IMR-90 (cell line): ENCODE measurements at regions not wholly inside any gene's neighbourhood (a gene's known extent, or its start where the extent isn't known, plus 50 kb on each side); places are given as distances from the start of the nearest gene placed in this dataset.

ENCODE experiments used
- ATAC-seq: fragments of 200-7000 bp; cut with Tn5 transposase; 2 replicates; pipeline ENCODE4 v1.9.1; 2020; ENCODE audit warnings: low read depth, mild to moderate bottlenecking, moderate library complexity
- BruUV-seq: library from RNA; stranded (reverse); fragments of 400-500 nt; replicated peaks from 2 replicates; lab custom pipeline; 2021; lab: Mats Ljungman, UMichigan
- CTCF ChIA-PET: fragments of 300-600 bp; formaldehyde crosslinking; extraction: SDS; loops from one replicate; lab custom pipeline; 2021; ENCODE audit warnings: antibody characterized with exemption; lab: Yijun Ruan, JAX
- POLR2A ChIA-PET: fragments of 300-600 bp; sonication (Branson Sonifier 250); formaldehyde crosslinking; loops from one replicate; lab custom pipeline; 2022; ENCODE audit warnings: antibody characterized with exemption; ENCODE audit not compliant: unreplicated experiment; lab: Charles Lee
- DNase-seq: peaks from one replicate; pipeline ENCODE4 v3.0.0; 2013
- H2AFZ ChIP-seq: replicated peaks from 2 replicates; pipeline ENCODE3; 2013; ENCODE audit warnings: low read length, mild to moderate bottlenecking; ENCODE audit not compliant: poor library complexity
- H2AK5ac ChIP-seq: 2 replicates; pipeline ENCODE4 v1.6.1; 2013; ENCODE audit warnings: low read depth, low read length, inconsistent platforms
- H2AK9ac ChIP-seq: replicated peaks from 2 replicates; pipeline ENCODE3; 2013; ENCODE audit warnings: mild to moderate bottlenecking, low read depth, low read length, moderate library complexity; ENCODE audit not compliant: poor library complexity
- H2BK120ac ChIP-seq: 2 replicates; pipeline ENCODE4 v1.6.1; 2013; ENCODE audit warnings: low read depth, low read length, inconsistent platforms
- H2BK15ac ChIP-seq: 3 replicates; pipeline ENCODE4 v1.6.1; 2013; ENCODE audit warnings: low read depth, low read length, inconsistent platforms
- H2BK20ac ChIP-seq: 2 replicates; pipeline ENCODE4 v1.6.1; 2013; ENCODE audit warnings: low read depth, mild to moderate bottlenecking, inconsistent platforms, low read length, moderate library complexity
- H2BK5ac ChIP-seq: 2 replicates; pipeline ENCODE4 v1.6.1; 2013; ENCODE audit warnings: mild to moderate bottlenecking, low read depth, low read length, inconsistent platforms; ENCODE audit not compliant: poor library complexity, severe bottlenecking
- H3K14ac ChIP-seq: replicated peaks from 2 replicates; pipeline ENCODE4 v1.6.1; 2013; ENCODE audit warnings: low read depth, low read length, inconsistent platforms
- H3K18ac ChIP-seq: 2 replicates; pipeline ENCODE4 v1.6.1; 2013; ENCODE audit warnings: low read depth, low read length, control low read depth
- H3K23ac ChIP-seq: 2 replicates; pipeline ENCODE4 v1.6.1; 2013; ENCODE audit warnings: low read depth, low read length, inconsistent platforms
- H3K27ac ChIP-seq: 2 replicates; pipeline ENCODE4 v1.5.1; 2013; ENCODE audit warnings: mild to moderate bottlenecking, control low read depth, low read length; ENCODE audit not compliant: insufficient read depth
- H3K27me3 ChIP-seq: 2 replicates; pipeline ENCODE4 v1.6.1; 2013; ENCODE audit warnings: low read length; ENCODE audit not compliant: control insufficient read depth, insufficient read depth
- H3K36me3 ChIP-seq: 2 replicates; pipeline ENCODE4 v1.6.1; 2013; ENCODE audit warnings: low read length, mixed read lengths; ENCODE audit not compliant: control insufficient read depth, insufficient read depth
- H3K4ac ChIP-seq: 2 replicates; pipeline ENCODE4 v1.6.1; 2013; ENCODE audit warnings: low read depth, low read length, inconsistent platforms
- H3K4me1 ChIP-seq: 2 replicates; pipeline ENCODE4 v1.6.1; 2013; ENCODE audit warnings: low read length, mixed read lengths; ENCODE audit not compliant: control insufficient read depth, insufficient read depth
- H3K4me2 ChIP-seq: 2 replicates; pipeline ENCODE4 v1.6.1; 2013; ENCODE audit warnings: low read depth, mild to moderate bottlenecking, control low read depth, low read length, moderate library complexity
- H3K4me3 ChIP-seq: 2 replicates; pipeline ENCODE4 v1.5.1; 2013; ENCODE audit warnings: low read depth, mild to moderate bottlenecking, control low read depth, low read length, moderate library complexity; ENCODE audit not compliant: insufficient read depth
- H3K56ac ChIP-seq: 2 replicates; pipeline ENCODE4 v1.6.1; 2013; ENCODE audit warnings: low read length, inconsistent platforms; ENCODE audit not compliant: insufficient read depth; ENCODE audit errors: extremely low read depth
- H3K79me1 ChIP-seq, 2 experiments: 2 replicates each; pipeline ENCODE4 v1.6.1; 2013; ENCODE audit warnings: low read length in 2 of 2, inconsistent platforms in 1 of 2, low read depth in 1 of 2
- H3K9ac ChIP-seq: 2 replicates; pipeline ENCODE4 v1.6.1; 2013; ENCODE audit warnings: low read depth, low read length, control low read depth
- H3K9me1 ChIP-seq: 2 replicates; pipeline ENCODE4 v1.6.1; 2013; ENCODE audit warnings: low read length, inconsistent platforms; ENCODE audit not compliant: insufficient read depth
- H3K9me3 ChIP-seq: 2 replicates; pipeline ENCODE4 v1.6.1; 2013; ENCODE audit warnings: low read length; ENCODE audit not compliant: control insufficient read depth, insufficient read depth
- H4K20me1 ChIP-seq: 2 replicates; pipeline ENCODE4 v1.6.1; 2013; ENCODE audit warnings: low read length, inconsistent platforms; ENCODE audit not compliant: insufficient read depth
- H4K5ac ChIP-seq: 2 replicates; pipeline ENCODE4 v1.6.1; 2013; ENCODE audit warnings: mild to moderate bottlenecking, low read depth, low read length, control low read depth
- H4K8ac ChIP-seq, 2 experiments: 2 replicates each; pipeline ENCODE4 v1.6.1; 2013; ENCODE audit warnings: low read depth in 2 of 2, low read length in 2 of 2, control low read depth in 1 of 2, inconsistent platforms in 1 of 2
- H4K91ac ChIP-seq: 2 replicates; pipeline ENCODE4 v1.6.1; 2013; ENCODE audit warnings: low read depth, low read length, inconsistent platforms; ENCODE audit not compliant: insufficient read depth
- CEBPB ChIP-seq: IDR thresholded peaks from 2 replicates; pipeline ENCODE4 v1.6.1; 2012; ENCODE audit warnings: low read depth, low read length, improper control_type of control experiment
- CHD1 ChIP-seq: IDR thresholded peaks from 2 replicates; pipeline ENCODE4 v1.6.1; 2012; ENCODE audit warnings: low read depth, low read length, improper control_type of control experiment
- MXI1 ChIP-seq: IDR thresholded peaks from 2 replicates; pipeline ENCODE4 v1.6.1; 2012; ENCODE audit warnings: low read depth, mild to moderate bottlenecking, low read length, moderate library complexity, borderline replicate concordance
- RAD21 ChIP-seq: IDR thresholded peaks from 2 replicates; pipeline ENCODE4 v1.6.1; 2012; ENCODE audit warnings: low read length, improper control_type of control experiment
- USF2 ChIP-seq: fragments of 150-350 bp; IDR thresholded peaks from 2 replicates; pipeline ENCODE4 v1.6.1; 2017; ENCODE audit warnings: mild to moderate bottlenecking, antibody characterized with exemption, low read length, low read depth
- WGBS, 2 experiments: methylation state at CpG; one replicate each; pipeline versions ENCODE4 v1.1.5 to v1.1.7; 2013; ENCODE audit warnings: missing lambda C conversion rate in 2 of 2; ENCODE audit not compliant: insufficient read length in 1 of 2; ENCODE audit errors: extremely low coverage in 2 of 2; 5-methylcytosine and 5-hydroxymethylcytosine counted together
- dilution Hi-C: fragments of 300-500 bp; cut with HindIII; formaldehyde crosslinking; loops from one replicate; pipeline ENCODE4 v1.14.3; 2018; ENCODE audit warnings: low sequenced_read_pairs; ENCODE audit not compliant: unreplicated experiment
- in situ Hi-C: fragments of 300-500 bp; cut with MboI; formaldehyde crosslinking; loops from 3 replicates; pipeline ENCODE4 v1.14.3; 2019; ENCODE audit warnings: low sequenced_read_pairs, inconsistent platforms, mixed read lengths
- intact Hi-C: fragments of 100-400 bp; cut with micrococcal nuclease; formaldehyde crosslinking; loops from 2 replicates; pipeline ENCODE4 v1.10.0; 2022

- H3K14ac ChIP-seq, result peak overlapping the region; percentile 45; the same call in 1 of the 2 replicates
These were observed 264.8 kb upstream of the PTGER4 start for GRCh38 chr5:40414922-40415321.

More at GRCh38 chr5:40414922-40415321, 264.8 kb upstream of the PTGER4 start:
- TF ChIP-seq MXI1, result no peak
- TF ChIP-seq USF2, result no peak
- no peak for TF ChIP-seq RAD21
- no peak for TF ChIP-seq CHD1
- no peak for TF ChIP-seq CEBPB
- H3K36me3 ChIP-seq, result no peaks in the 10 kb centered on the region
- no peak overlapping the region for H3K18ac ChIP-seq
- H2BK15ac ChIP-seq, result no peak overlapping the region; the same call in 2 of the 3 replicates
- H4K91ac ChIP-seq, result no peak overlapping the region
- ChIA-PET POLR2A (no interaction called here), CTCF (no interaction called here)
- peaks cover 3% of the 10 kb centered on the region for H3K4me1 ChIP-seq
- H4K20me1 ChIP-seq, result no peaks in the 10 kb centered on the region
- no peak overlapping the region for H3K27ac ChIP-seq
- peaks cover 5% of the 10 kb centered on the region; the same call in 1 of the 2 replicates for H3K9me1 ChIP-seq
- BruUV-seq, result no TSS peak
- no peak overlapping the region for H3K4me3 ChIP-seq
- no peak for DNase-seq
- WGBS, 2 experiments, result no CpG with 5 or more reads among the region's 4 CpGs
- dilution Hi-C loops, result no loop called here
- no peaks in the 10 kb centered on the region for H3K79me1 ChIP-seq
- H3K9ac ChIP-seq, result no peak overlapping the region
- no peak overlapping the region for H4K8ac ChIP-seq
- H3K23ac ChIP-seq, result no peak overlapping the region
- H2BK120ac ChIP-seq, result peak overlapping the region; percentile 52; the same call in 1 of the 2 replicates
- no peak overlapping the region for H4K5ac ChIP-seq
- in situ Hi-C loops, result no loop called here
- no peak overlapping the region for H2BK5ac ChIP-seq
- no peak for ATAC-seq
- H2AK9ac ChIP-seq, result no peak overlapping the region
- no peak overlapping the region for H2BK20ac ChIP-seq
- no peak overlapping the region for H2AFZ ChIP-seq
- no peak overlapping the region for H3K4me2 ChIP-seq
- H3K9me3 ChIP-seq, result no peaks in the 10 kb centered on the region
- intact Hi-C loops, result no loop called here
- no peak overlapping the region for H3K56ac ChIP-seq
- peak overlapping the region; percentile 45; the same call in 1 of the 2 replicates for H2AK5ac ChIP-seq
- H3K4ac ChIP-seq, result 0 out of 2 replicates have a peak overlapping the region, but pooled peaks have one; percentile 34
- no peaks in the 10 kb centered on the region for H3K27me3 ChIP-seq
